ENCODE measurements at regions not wholly inside any gene's neighbourhood (a gene's known extent, or its start where the extent isn't known, plus 50 kb on each side); places are given as distances from the start of the nearest gene placed in this dataset.

- no peaks in the 10 kb centered on the region for H3K36me3 ChIP-seq
- TF ChIP-seq, protein P1, sequence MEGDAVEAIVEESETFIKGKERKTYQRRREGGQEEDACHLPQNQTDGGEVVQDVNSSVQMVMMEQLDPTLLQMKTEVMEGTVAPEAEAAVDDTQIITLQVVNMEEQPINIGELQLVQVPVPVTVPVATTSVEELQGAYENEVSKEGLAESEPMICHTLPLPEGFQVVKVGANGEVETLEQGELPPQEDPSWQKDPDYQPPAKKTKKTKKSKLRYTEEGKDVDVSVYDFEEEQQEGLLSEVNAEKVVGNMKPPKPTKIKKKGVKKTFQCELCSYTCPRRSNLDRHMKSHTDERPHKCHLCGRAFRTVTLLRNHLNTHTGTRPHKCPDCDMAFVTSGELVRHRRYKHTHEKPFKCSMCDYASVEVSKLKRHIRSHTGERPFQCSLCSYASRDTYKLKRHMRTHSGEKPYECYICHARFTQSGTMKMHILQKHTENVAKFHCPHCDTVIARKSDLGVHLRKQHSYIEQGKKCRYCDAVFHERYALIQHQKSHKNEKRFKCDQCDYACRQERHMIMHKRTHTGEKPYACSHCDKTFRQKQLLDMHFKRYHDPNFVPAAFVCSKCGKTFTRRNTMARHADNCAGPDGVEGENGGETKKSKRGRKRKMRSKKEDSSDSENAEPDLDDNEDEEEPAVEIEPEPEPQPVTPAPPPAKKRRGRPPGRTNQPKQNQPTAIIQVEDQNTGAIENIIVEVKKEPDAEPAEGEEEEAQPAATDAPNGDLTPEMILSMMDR (IDR thresholded peaks at IDR 0.05; ENCODE audit: low read depth, low read length), result no peak
- H3K27me3 ChIP-seq (ENCODE audit: insufficient read depth, low read depth, severe bottlenecking), result peaks cover 5% of the 10 kb centered on the region
- H3K27ac ChIP-seq, result no peak overlapping the region
- H3K4me3 ChIP-seq (ENCODE audit: low read depth, low read length), result no peak overlapping the region
- no peaks in the 10 kb centered on the region for H3K9me3 ChIP-seq (ENCODE audit: severe bottlenecking)
- no peak for DNase-seq
Observed at GRCh38 chrX:96002431-96002830, 682.2 kb upstream of the DIAPH2 start.

- no peak for DNase-seq
- Histone ChIP-seq H3K27me3 (ENCODE audit: insufficient read depth, low read depth, severe bottlenecking) (no peaks in the 10 kb centered on the region), H3K27ac (no peak overlapping the region), H3K4me3 (ENCODE audit: low read depth, low read length) (no peak overlapping the region), H3K9me3 (ENCODE audit: severe bottlenecking) (no peaks in the 10 kb centered on the region), H3K36me3 (no peaks in the 10 kb centered on the region)
- TF ChIP-seq, protein P1 (IDR thresholded peaks at IDR 0.05; ENCODE audit: low read depth, low read length), result no peak
Observed at GRCh38 chrX:96004386-96004785, 680.3 kb upstream of the DIAPH2 start.

DNA sequence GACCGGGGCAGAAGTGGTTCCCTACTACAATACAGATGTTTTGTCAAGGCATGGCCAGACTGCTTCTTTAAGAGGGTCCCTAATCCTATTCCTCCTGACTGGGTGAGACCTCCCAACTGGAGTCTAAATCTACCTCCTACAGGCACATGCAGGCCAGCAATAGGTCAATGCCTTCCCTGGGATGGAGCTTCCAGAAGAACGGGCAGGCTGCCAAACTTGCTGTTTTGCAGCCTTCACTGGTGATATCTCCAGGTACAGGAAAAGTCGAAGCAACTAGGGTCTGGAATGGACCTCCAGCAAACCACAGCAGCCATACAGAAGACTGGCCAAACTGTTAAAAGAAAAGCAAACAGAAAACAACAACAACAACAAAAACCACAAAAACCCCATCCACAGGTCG is 678.4 kb upstream of the DIAPH2 start:
- Histone ChIP-seq H3K27me3 (ENCODE audit: insufficient read depth, low read depth, severe bottlenecking) (no peaks in the 10 kb centered on the region), H3K27ac (no peak overlapping the region), H3K4me3 (ENCODE audit: low read depth, low read length) (no peak overlapping the region), H3K9me3 (ENCODE audit: severe bottlenecking) (no peaks in the 10 kb centered on the region), H3K36me3 (no peaks in the 10 kb centered on the region)
- TF ChIP-seq, protein P1 (IDR thresholded peaks at IDR 0.05; ENCODE audit: low read depth, low read length), result no peak
- DNase-seq, result no peak

DNA sequence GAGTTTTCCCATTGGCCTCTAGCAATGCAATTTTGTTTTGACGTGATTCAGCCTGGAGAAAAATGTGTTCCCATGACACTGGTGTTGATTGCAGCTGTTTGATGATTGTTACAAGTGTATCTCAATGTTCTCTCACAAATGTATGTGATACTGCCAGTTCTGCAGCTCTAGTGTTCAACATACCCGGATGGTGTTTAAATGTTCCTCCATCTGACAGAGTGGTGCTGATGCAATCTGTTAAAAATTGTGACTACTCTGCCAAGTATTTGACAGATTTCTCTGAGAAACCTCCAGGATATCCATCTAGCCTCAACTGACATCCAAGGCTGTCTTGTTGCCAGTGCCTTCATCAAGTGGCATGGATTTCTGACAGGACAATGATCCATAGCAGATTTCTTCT is 657.2 kb upstream of the DIAPH2 start:
- Histone ChIP-seq H3K36me3 (no peaks in the 10 kb centered on the region), H3K9me3 (ENCODE audit: severe bottlenecking) (no peaks in the 10 kb centered on the region), H3K27me3 (ENCODE audit: insufficient read depth, low read depth, severe bottlenecking) (no peaks in the 10 kb centered on the region), H3K27ac (no peak overlapping the region), H3K4me3 (ENCODE audit: low read depth, low read length) (no peak overlapping the region)
- no peak for DNase-seq
- TF ChIP-seq, protein P1 (IDR thresholded peaks at IDR 0.05; ENCODE audit: low read depth, low read length), result no peak

GRCh38 chrX:96052078-96052477 is 632.6 kb upstream of the DIAPH2 start:
- H3K4me3 ChIP-seq (ENCODE audit: low read depth, low read length), result no peak overlapping the region
- no peak for DNase-seq
- no peak overlapping the region for H3K27ac ChIP-seq
- H3K9me3 ChIP-seq (ENCODE audit: severe bottlenecking), result no peaks in the 10 kb centered on the region
- TF ChIP-seq, protein P1 (IDR thresholded peaks at IDR 0.05; ENCODE audit: low read depth, low read length), result no peak
- H3K36me3 ChIP-seq, result no peaks in the 10 kb centered on the region
- H3K27me3 ChIP-seq (ENCODE audit: insufficient read depth, low read depth, severe bottlenecking), result peaks cover 4% of the 10 kb centered on the region

- Histone ChIP-seq H3K9me3 (ENCODE audit: severe bottlenecking) (no peaks in the 10 kb centered on the region), H3K4me3 (ENCODE audit: low read depth, low read length) (no peak overlapping the region), H3K27ac (no peak overlapping the region), H3K36me3 (no peaks in the 10 kb centered on the region), H3K27me3 (ENCODE audit: insufficient read depth, low read depth, severe bottlenecking) (peaks cover 2% of the 10 kb centered on the region)
- no peak for DNase-seq
- TF ChIP-seq, protein P1 (IDR thresholded peaks at IDR 0.05; ENCODE audit: low read depth, low read length), result no peak
Observed at GRCh38 chrX:96081891-96082290, 602.8 kb upstream of the DIAPH2 start.
